ENCODE measurements at regions not wholly inside any gene's neighbourhood (a gene's known extent, or its start where the extent isn't known, plus 50 kb on each side); places are given as distances from the start of the nearest gene placed in this dataset.

DNA sequence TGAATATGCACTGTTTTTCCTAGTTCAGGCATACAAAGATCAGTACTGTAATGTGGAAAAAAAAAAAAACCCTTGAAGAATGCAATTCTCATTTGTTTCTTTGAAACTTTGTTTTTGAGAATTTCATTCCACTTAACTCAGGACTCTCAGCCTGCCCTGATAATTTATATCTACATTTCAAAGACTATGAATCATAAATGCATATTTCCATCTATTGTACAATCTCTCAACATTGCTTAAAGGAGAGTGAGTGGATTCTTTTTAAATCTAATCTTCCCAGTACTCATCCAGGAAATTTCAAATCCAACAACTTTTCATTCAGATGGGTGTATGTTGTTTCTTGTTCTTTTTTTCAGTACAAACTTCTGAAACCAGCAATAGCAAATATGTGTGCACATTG lies 322.2 kb upstream of the DDI1 start:
- TF ChIP-seq, protein P1, sequence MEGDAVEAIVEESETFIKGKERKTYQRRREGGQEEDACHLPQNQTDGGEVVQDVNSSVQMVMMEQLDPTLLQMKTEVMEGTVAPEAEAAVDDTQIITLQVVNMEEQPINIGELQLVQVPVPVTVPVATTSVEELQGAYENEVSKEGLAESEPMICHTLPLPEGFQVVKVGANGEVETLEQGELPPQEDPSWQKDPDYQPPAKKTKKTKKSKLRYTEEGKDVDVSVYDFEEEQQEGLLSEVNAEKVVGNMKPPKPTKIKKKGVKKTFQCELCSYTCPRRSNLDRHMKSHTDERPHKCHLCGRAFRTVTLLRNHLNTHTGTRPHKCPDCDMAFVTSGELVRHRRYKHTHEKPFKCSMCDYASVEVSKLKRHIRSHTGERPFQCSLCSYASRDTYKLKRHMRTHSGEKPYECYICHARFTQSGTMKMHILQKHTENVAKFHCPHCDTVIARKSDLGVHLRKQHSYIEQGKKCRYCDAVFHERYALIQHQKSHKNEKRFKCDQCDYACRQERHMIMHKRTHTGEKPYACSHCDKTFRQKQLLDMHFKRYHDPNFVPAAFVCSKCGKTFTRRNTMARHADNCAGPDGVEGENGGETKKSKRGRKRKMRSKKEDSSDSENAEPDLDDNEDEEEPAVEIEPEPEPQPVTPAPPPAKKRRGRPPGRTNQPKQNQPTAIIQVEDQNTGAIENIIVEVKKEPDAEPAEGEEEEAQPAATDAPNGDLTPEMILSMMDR (IDR thresholded peaks at IDR 0.05; ENCODE audit: extremely low read depth, missing control alignments) = no peak
- no peak for DNase-seq (ENCODE audit: low spot score)

DNA sequence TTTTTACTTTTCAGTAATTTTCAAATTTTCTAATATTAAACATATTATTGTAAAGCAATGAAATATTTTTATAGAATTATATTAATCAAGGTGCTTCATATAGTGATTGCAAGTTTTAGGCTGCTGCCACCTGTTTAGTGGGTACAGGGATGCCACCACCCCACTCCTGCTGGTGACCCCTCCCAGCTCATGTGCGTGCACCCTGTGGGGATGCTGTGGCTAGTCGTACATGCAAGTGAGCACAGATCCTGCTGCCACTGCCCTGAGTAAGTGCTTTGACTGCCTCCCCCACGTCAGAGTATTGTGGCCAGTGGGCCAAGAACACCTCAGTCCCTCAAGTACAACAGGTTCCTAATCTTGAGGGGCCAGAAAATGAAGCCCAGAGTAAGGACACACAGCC lies 320.1 kb upstream of the DDI1 start:
- TF ChIP-seq, protein P1 (IDR thresholded peaks at IDR 0.05; ENCODE audit: extremely low read depth, missing control alignments) = no peak
- DNase-seq (ENCODE audit: low spot score) = no peak

DNA sequence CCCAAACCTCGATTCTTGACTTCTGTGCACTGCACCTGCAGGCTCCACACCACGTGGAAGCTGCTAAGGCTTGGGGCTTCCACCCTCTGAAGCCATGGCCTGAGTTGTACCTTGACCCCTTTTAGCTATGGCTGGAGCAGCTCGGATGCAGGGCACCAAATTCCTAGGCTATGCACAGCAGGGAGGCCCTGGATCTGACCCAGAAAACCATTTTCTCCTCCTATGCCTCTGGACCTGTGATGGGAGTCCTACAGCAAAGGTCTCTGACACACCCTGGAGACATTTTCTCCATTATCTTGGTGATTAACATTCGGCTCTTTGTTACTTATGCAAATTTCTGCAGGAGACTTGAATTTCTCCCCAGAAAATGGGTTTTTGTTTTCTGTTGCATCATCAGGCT lies 309.2 kb upstream of the DDI1 start:
- TF ChIP-seq, protein P1 (IDR thresholded peaks at IDR 0.05; ENCODE audit: extremely low read depth, missing control alignments) = no peak
- no peak for DNase-seq (ENCODE audit: low spot score)

DNA sequence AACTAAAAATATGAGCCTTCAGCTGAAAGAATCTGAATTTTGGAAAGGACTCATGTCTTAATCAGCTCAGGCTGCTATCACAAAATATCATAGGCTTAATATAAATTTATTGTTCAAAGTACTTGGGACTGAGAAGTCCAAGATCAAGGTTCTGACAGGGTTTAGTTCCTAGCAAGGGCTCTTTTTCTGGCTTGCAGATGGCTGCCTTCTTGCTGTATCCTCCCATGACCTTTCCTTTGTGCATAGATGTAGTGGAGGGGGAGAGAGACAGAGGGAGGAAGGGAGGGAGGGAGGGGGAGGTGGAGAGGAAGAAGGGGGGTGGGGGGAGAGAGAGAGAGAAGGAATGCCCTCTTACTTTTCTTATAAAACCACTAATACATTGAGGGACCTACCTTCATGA lies 306.8 kb upstream of the DDI1 start:
- DNase-seq (ENCODE audit: low spot score) = no peak
- TF ChIP-seq, protein P1 (IDR thresholded peaks at IDR 0.05; ENCODE audit: extremely low read depth, missing control alignments) = no peak

DNA sequence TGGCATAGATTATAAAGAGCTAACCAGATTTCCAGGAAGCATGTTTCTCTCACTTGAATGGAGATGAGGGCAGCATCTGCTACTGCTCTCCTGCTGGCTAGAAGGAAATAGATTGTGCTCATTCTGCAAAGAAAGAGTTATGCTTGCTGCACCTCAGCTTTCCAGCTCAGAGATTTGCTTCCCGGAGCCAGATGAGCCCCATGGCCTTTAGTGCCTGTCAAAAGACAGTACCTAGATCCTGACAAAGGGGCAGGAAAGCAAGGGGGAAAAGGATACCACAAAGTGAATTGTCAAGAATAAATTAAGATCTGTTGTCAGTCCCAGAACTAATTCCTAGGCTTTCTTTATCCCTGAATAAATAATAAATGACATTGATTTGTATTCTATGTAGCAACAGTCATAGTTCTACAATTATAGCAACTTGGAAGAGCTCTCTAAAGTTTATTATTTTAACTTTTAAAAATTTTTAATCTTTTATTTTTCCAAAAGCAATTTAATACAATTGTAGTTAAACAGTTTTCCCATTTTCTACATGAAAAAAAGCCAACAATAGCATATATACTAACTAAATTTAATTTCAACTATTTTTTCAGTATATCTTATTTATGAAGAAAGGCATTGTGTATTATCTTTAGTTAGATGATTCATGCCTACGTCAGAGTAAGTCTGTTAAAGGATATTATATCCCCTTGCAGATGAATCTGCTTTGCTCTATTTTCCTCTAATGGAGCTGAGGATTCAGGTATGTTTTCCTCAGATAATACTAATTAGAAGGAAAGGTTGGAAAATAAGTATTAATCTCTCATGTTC lies 306.1 kb upstream of the DDI1 start:
- DNase-seq (ENCODE audit: low spot score) = no peak
- TF ChIP-seq, protein P1 (IDR thresholded peaks at IDR 0.05; ENCODE audit: extremely low read depth, missing control alignments) = no peak

DNA sequence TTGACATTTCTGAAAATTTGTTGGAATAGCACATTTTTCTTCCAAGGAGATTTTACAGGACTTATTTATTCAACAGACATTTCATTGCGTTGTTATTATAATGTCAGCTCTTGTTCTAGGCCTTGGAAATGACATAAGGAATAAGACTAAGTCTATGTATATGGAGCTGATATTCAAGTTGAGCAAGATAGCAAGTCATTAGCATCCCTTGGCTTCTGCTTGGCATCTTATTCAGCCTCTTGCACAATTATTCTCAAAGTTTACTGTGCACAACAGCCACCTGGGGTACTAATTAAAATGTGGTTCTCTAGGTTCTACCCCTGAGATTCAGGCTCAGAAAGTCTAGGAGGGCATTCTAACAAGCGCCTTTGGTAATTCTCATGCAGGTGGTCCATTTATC lies 304.8 kb upstream of the DDI1 start:
- DNase-seq (ENCODE audit: low spot score) = no peak
- TF ChIP-seq, protein P1 (IDR thresholded peaks at IDR 0.05; ENCODE audit: extremely low read depth, missing control alignments) = no peak

DNA sequence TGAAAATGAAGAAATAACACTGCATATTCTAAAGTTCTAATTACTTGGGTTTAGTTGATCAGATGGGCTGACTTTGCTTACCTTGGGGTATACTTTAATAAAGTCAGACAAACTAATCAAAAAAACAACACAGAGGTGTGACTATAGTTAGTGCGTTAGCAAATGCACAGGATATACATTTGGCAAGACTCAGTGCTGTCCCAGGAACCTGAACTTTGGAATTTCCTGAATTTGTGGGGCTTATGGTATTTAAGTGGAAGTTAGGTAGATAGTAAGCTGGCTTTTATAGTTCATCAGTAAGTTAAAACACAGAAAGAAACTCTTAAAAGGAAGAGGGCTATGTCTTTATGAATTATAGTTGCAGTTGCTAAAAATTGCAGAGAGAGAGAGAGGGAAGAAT lies 302.6 kb upstream of the DDI1 start:
- TF ChIP-seq, protein P1 (IDR thresholded peaks at IDR 0.05; ENCODE audit: extremely low read depth, missing control alignments) = no peak
- DNase-seq (ENCODE audit: low spot score) = no peak
